Forelimb muscle (tissue), 1 donor: ENCODE measurements at regions not wholly inside any gene's neighbourhood (a gene's known extent, or its start where the extent isn't known, plus 50 kb on each side); places are given as distances from the start of the nearest gene placed in this dataset.

Experiments
- DNase-seq: peaks from one replicate; pipeline ENCODE4 v3.0.0-alpha.2; 2013; ENCODE audit warnings: low read depth

GRCh38 chr4:176011529-176011928 lies 54.1 kb upstream of the WDR17 start:
- no peak for DNase-seq

GRCh38 chr4:176013476-176014247 lies 52.0 kb upstream of the WDR17 start:
- no peak for DNase-seq

- DNase-seq: no peak
Measured at GRCh38 chr4:176014583-176015108, 51.0 kb upstream of the WDR17 start.
